Right lobe of liver (tissue), 6 donors: ENCODE measurements at regions not wholly inside any gene's neighbourhood (a gene's known extent, or its start where the extent isn't known, plus 50 kb on each side); places are given as distances from the start of the nearest gene placed in this dataset.
A peak's percentile ranks its signal among the peaks of the same experiment; 100 is the strongest.

Source experiments
- ATAC-seq, 4 donors: fragments of 200-7000 bp; cut with Tn5 transposase; one replicate each; pipeline ENCODE4 v1.9.1; 2020; ENCODE audit warnings: mild to moderate bottlenecking in 4 of 4, moderate library complexity in 4 of 4
- DNase-seq, 3 donors: peaks; one replicate each; pipeline ENCODE4 v3.0.0-alpha.2; 2020
- H3K27ac ChIP-seq, 3 donors: fragments of 200-600 bp; one replicate each; pipeline ENCODE4 v1.8.0; 2022
- H3K27me3 ChIP-seq, 2 donors: fragments of 200-600 bp; one replicate each; pipeline ENCODE4 v1.8.0; 2022
- H3K36me3 ChIP-seq, 4 donors: fragments of 200-600 bp; sonication (generic) in 1 of 4; one replicate each; pipeline versions ENCODE4 v1.5.1 to v1.8.0; 2017 to 2022; ENCODE audit warnings: control low read depth in 1 of 4
- H3K4me1 ChIP-seq, 4 donors: fragments of 200-600 bp; sonication (generic) in 1 of 4; one replicate each; pipeline versions ENCODE4 v1.5.1 to v1.8.0; 2017 to 2022; ENCODE audit warnings: control low read depth in 1 of 4
- H3K4me3 ChIP-seq, 3 donors: fragments of 200-600 bp; one replicate each; pipeline ENCODE4 v1.8.0; 2022
- H3K9me3 ChIP-seq, 4 donors: fragments of 200-600 bp; sonication (generic) in 1 of 4; one replicate each; pipeline versions ENCODE4 v1.5.1 to v1.8.0; 2017 to 2022; ENCODE audit warnings: control low read depth in 1 of 4
- POLR2A ChIP-seq: fragments of 450-650 bp; IDR thresholded peaks from one replicate; pipeline ENCODE4 v1.6.1; 2017; ENCODE audit warnings: antibody characterized with exemption, mild to moderate bottlenecking
- WGBS: methylation state at CpG from one replicate; pipeline ENCODE4 v1.1.6; 2018; ENCODE audit warnings: low coverage, low lambda C conversion rate; ENCODE audit not compliant: insufficient coverage; ENCODE audit errors: missing lambda C conversion rate; 5-methylcytosine and 5-hydroxymethylcytosine counted together
- intact Hi-C, 2 donors: fragments of 100-400 bp; cut with DNase I; formaldehyde crosslinking; loops; one replicate each; pipeline versions ENCODE4 v1.11.2 to v1.14.1; 2022
- TF ChIP-seq, protein P1 (sequence below), 4 donors: fragments of 200-600 bp in 3 of 4; fragments of 450-650 bp in 1 of 4; IDR thresholded peaks; one replicate each; pipeline versions ENCODE4 v1.5.1 to v1.8.0; 2016 to 2022; ENCODE audit warnings: antibody characterized with exemption in 4 of 4, mild to moderate bottlenecking in 2 of 4
- donor health status: DM: no; HTN: yes; CAD: no.
- donor health status: DM: no; HTN: no; CAD: no.
- donor health status: DM: no; HTN: no; CAD: no.
- donor health status: DM: no; HTN: yes; CAD: no.
- donor health status: DM: no; HTN: yes; CAD: no.

DNA sequence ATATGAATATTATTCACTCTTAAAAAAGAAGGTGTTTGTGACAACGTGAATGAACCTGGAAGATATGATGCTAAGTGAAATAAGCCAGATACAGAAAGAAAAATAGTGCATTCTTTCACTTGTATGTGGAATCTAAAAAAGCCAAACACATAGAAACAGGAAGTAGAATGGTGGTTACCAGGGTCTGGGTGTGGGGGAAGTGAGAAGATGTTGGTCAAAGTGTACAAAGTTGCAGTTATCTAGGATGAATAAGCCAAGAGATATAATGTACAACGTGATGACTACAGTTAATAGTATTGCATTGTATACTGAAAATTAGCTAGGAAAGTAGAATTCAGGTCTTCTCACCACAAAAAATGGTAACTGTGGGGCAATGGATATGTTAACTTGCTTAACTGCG lies 151.1 kb upstream of the HCRTR2 start:
- Histone ChIP-seq H3K9me3 (no peaks in the 10 kb centered on the region), H3K36me3 (no peaks in the 10 kb centered on the region), H3K4me1 (no peaks in the 10 kb centered on the region), H3K27me3 (no peaks in the 10 kb centered on the region), H3K27ac (no peak overlapping the region), H3K4me3 (no peak overlapping the region)
- no peak for DNase-seq
- intact Hi-C loops: no loop called here
- ATAC-seq: peak in 1 of 4 donors; percentile 24
- no peak for TF ChIP-seq POLR2A
- TF ChIP-seq, protein P1, sequence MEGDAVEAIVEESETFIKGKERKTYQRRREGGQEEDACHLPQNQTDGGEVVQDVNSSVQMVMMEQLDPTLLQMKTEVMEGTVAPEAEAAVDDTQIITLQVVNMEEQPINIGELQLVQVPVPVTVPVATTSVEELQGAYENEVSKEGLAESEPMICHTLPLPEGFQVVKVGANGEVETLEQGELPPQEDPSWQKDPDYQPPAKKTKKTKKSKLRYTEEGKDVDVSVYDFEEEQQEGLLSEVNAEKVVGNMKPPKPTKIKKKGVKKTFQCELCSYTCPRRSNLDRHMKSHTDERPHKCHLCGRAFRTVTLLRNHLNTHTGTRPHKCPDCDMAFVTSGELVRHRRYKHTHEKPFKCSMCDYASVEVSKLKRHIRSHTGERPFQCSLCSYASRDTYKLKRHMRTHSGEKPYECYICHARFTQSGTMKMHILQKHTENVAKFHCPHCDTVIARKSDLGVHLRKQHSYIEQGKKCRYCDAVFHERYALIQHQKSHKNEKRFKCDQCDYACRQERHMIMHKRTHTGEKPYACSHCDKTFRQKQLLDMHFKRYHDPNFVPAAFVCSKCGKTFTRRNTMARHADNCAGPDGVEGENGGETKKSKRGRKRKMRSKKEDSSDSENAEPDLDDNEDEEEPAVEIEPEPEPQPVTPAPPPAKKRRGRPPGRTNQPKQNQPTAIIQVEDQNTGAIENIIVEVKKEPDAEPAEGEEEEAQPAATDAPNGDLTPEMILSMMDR (IDR thresholded peaks at IDR 0.05): no peak
- WGBS: 47% methylated on average over 3 of the region's 3 CpGs

DNA sequence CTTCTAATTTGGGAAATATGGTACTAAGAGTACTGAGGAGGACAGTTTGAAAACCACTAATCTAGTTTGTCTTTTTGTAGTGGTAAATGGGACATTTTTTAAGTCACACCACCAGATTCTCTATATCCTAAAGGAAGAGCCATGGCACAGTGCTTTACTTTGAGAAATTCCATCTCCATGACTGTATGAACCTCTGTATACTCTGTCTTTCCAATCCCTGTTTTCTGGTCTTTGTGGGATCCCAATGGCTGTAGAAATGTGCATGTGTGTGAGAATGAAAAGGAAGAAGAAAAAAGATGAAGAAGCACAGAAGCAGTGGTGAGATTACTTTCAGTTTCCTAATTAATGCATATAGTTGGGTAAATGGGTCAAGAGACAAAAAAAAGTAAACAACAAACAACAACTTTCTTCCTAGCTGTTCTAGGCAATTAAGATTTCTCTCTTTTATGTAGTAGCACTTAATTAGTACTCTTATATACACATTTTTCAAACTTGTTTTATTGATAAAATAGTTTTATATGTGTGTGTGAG lies 141.2 kb upstream of the HCRTR2 start:
- no peaks in the 10 kb centered on the region for H3K27me3 ChIP-seq
- no peaks in the 10 kb centered on the region for H3K9me3 ChIP-seq
- intact Hi-C loops: no loop called here
- no peaks in the 10 kb centered on the region for H3K36me3 ChIP-seq
- DNase-seq: no peak
- no peak for ATAC-seq
- H3K27ac ChIP-seq: no peak overlapping the region
- H3K4me1 ChIP-seq: no peaks in the 10 kb centered on the region
- no peak overlapping the region for H3K4me3 ChIP-seq
- TF ChIP-seq, protein P1 (IDR thresholded peaks at IDR 0.05): no peak
- TF ChIP-seq POLR2A: no peak

DNA sequence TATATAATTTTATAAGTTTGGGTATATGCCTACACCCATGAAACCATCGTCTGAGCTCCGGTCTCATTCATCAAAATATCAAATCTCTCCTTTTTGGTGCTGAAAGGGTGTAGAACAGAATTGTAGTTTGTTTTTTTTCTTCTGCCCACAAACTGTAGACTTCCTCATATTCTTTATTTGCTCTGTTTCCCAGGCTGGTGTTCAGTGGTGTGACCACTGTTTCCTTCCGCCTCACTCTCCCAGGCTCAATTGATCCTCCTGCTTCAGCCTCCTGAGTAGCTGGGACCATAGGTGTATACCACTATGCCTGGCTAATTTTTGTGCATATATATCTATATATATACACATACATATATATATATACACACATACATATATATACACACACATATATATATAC lies 139.6 kb upstream of the HCRTR2 start:
- TF ChIP-seq, protein P1 (IDR thresholded peaks at IDR 0.05): no peak
- TF ChIP-seq POLR2A: no peak
- ATAC-seq (peak in 1 of 4 donors; percentile 22), DNase-seq (no peak)
- Histone ChIP-seq H3K4me1 (no peaks in the 10 kb centered on the region), H3K27ac (no peak overlapping the region), H3K4me3 (no peak overlapping the region), H3K9me3 (no peaks in the 10 kb centered on the region), H3K27me3 (no peaks in the 10 kb centered on the region), H3K36me3 (no peaks in the 10 kb centered on the region)
- 66% methylated on average over 3 of the region's 3 CpGs for WGBS
- intact Hi-C loops: no loop called here

DNA sequence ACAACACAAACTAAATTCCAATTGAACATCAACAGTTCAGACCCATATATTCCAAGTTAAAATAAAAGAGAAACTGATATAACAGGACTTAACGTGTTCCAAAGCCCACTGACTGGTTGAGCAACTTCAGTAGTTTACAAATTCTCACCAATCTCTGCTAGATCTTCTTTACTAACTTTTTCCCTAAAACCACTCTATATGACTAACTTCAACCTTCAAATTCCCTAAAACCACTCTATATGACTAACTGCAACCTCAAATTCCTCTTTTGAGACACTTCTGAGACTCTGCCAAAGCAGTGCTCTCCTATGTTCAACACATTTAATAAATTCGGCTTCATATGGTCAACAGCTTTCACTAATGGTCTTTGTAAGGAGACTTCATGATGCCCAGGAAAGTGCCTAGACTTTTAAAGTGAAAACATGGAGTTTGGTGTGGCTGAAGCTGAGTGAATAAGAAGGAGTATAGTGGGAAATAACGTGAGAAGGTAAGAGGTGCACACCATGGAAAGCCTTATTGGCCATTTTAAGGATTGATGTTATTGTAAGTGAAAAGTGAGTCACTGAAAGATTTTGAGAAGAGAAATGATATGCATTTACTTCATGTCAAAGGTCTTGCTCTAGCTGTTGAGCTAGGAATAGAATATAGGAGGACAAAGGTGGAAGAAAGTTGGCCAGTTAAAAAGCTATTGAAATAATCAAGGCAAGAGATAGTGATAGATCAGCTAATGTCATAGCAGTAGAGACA lies 134.0 kb upstream of the HCRTR2 start:
- H3K27me3 ChIP-seq: no peaks in the 10 kb centered on the region
- intact Hi-C loops: no loop called here
- ATAC-seq: peak in 1 of 4 donors; percentile 50
- H3K4me3 ChIP-seq: no peak overlapping the region
- no peak for DNase-seq
- no peaks in the 10 kb centered on the region for H3K9me3 ChIP-seq
- WGBS: 22% methylated on average over 3 of the region's 3 CpGs
- no peak for TF ChIP-seq POLR2A
- TF ChIP-seq, protein P1 (IDR thresholded peaks at IDR 0.05): no peak
- no peaks in the 10 kb centered on the region for H3K4me1 ChIP-seq
- no peaks in the 10 kb centered on the region for H3K36me3 ChIP-seq
- H3K27ac ChIP-seq: no peak overlapping the region
